C4-2B (cell line): ENCODE measurements at regions not wholly inside any gene's neighbourhood (a gene's known extent, or its start where the extent isn't known, plus 50 kb on each side); places are given as distances from the start of the nearest gene placed in this dataset.

ENCODE experiments used
- ZFX ChIP-seq: fragments of 450-650 bp; IDR thresholded peaks from 2 replicates; pipeline ENCODE4 v1.6.1; 2017
- TF ChIP-seq, protein P1 (sequence below): fragments of 450-650 bp; conservative IDR thresholded peaks from 2 replicates; pipeline ENCODE4 v1.5.1; 2017; ENCODE audit warnings: mild to moderate bottlenecking

DNA sequence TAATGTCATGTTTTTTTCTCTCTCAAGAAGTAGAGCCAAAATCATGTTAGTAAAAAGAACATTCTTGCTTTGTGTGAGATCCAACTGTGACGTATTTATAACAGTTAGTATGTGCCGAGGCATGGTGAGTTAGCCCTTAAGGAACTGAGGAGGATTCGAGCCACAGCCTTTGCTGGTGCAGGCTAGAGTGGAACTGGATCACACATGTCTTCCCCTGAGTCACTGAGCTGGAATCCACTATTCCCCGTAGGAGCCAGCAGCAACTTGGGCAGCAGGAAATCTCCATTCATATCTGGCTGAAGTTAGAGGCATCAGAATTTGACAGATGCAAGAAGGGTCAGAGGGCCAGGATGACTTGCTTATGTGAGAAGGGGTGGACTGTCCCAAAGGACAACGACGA is 144.6 kb upstream of the KIT start:
- TF ChIP-seq, protein P1, sequence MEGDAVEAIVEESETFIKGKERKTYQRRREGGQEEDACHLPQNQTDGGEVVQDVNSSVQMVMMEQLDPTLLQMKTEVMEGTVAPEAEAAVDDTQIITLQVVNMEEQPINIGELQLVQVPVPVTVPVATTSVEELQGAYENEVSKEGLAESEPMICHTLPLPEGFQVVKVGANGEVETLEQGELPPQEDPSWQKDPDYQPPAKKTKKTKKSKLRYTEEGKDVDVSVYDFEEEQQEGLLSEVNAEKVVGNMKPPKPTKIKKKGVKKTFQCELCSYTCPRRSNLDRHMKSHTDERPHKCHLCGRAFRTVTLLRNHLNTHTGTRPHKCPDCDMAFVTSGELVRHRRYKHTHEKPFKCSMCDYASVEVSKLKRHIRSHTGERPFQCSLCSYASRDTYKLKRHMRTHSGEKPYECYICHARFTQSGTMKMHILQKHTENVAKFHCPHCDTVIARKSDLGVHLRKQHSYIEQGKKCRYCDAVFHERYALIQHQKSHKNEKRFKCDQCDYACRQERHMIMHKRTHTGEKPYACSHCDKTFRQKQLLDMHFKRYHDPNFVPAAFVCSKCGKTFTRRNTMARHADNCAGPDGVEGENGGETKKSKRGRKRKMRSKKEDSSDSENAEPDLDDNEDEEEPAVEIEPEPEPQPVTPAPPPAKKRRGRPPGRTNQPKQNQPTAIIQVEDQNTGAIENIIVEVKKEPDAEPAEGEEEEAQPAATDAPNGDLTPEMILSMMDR, result no peak
- no peak for TF ChIP-seq ZFX
